AG04450 (cell line): ENCODE measurements at regions not wholly inside any gene's neighbourhood (a gene's known extent, or its start where the extent isn't known, plus 50 kb on each side); places are given as distances from the start of the nearest gene placed in this dataset.

Source experiments
- CTCF ChIA-PET: fragments of 300-600, 350-600 bp; formaldehyde crosslinking; extraction: SDS; loops from one replicate; lab custom pipeline; 2022; ENCODE audit warnings: antibody characterized with exemption, inconsistent platforms; lab: Charles Lee
- POLR2A ChIA-PET: fragments of 350-600 bp; formaldehyde crosslinking; extraction: SDS; loops from one replicate; lab custom pipeline; 2021; ENCODE audit warnings: antibody characterized with exemption, inconsistent platforms; lab: Yijun Ruan, JAX
- DNase-seq: peaks from one replicate; pipeline ENCODE4 v3.0.0-alpha.2; 2011; ENCODE audit warnings: low read depth, low spot score
- H3K27ac ChIP-seq: one replicate; pipeline ENCODE4 v1.5.1; 2012; ENCODE audit warnings: low read depth, low read length, control low read depth
- H3K27me3 ChIP-seq: one replicate; pipeline ENCODE4 v1.6.0; 2012; ENCODE audit warnings: low read length; ENCODE audit not compliant: control insufficient read depth, insufficient read depth
- H3K4me3 ChIP-seq: 2 replicates; pipeline ENCODE4 v1.5.1; 2011; ENCODE audit warnings: mild to moderate bottlenecking, low read depth, low read length, control low read depth
- H3K9me3 ChIP-seq: 2 replicates; pipeline ENCODE4 v1.5.1; 2012; ENCODE audit warnings: low read length; ENCODE audit not compliant: control insufficient read depth, insufficient read depth
- TF ChIP-seq, protein P1 (sequence below): IDR thresholded peaks from 2 replicates; pipeline ENCODE4 v1.5.1; 2011; ENCODE audit warnings: low read depth, low read length, control low read depth, inconsistent platforms

DNA sequence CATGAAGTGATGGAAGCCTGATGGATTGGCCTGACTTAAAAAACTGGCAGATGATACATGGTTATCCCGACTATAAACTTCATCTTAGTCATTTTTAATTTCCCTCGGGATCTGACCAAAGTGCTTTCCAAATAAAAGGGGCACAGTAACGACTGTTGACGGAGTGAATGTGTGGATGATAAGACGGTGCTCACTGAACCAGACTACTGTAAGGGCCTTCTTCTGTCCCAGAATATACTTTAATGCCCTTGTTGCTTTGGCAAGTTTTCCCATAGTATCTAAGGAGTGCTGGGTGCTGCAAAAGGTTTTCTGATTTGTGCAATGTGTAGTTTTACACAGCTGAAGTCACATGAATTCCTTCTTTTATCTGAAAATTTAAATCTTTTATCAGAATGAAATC is 373.5 kb downstream of the DSEL start:
- Histone ChIP-seq H3K4me3 (no peak overlapping the region), H3K9me3 (no peaks in the 10 kb centered on the region), H3K27me3 (no peaks in the 10 kb centered on the region), H3K27ac (no peak overlapping the region)
- no peak for DNase-seq
- TF ChIP-seq, protein P1, sequence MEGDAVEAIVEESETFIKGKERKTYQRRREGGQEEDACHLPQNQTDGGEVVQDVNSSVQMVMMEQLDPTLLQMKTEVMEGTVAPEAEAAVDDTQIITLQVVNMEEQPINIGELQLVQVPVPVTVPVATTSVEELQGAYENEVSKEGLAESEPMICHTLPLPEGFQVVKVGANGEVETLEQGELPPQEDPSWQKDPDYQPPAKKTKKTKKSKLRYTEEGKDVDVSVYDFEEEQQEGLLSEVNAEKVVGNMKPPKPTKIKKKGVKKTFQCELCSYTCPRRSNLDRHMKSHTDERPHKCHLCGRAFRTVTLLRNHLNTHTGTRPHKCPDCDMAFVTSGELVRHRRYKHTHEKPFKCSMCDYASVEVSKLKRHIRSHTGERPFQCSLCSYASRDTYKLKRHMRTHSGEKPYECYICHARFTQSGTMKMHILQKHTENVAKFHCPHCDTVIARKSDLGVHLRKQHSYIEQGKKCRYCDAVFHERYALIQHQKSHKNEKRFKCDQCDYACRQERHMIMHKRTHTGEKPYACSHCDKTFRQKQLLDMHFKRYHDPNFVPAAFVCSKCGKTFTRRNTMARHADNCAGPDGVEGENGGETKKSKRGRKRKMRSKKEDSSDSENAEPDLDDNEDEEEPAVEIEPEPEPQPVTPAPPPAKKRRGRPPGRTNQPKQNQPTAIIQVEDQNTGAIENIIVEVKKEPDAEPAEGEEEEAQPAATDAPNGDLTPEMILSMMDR = no peak
- CTCF ChIA-PET = no interaction called here
- POLR2A ChIA-PET = no interaction called here

DNA sequence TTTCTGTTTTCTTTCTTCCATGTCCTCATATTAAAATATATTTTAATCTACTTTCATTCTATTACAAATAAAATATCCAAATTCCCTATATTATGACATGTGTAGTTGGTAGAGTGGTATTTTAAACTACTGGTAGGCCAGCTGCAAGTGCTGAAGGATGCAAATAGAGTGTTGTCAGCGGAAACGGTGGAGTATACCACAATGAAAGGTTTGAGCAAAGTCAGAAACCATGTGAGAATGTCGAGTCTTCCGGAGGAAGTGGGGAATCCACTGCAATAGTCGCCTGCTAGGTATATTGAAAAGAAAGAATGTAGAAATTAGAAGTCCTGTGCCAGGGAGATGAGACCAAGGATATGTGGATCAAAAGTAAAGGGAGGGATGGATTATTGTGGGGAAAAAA is 373.9 kb downstream of the DSEL start:
- ChIA-PET POLR2A (no interaction called here), CTCF (no interaction called here)
- no peaks in the 10 kb centered on the region for H3K27me3 ChIP-seq
- no peaks in the 10 kb centered on the region for H3K9me3 ChIP-seq
- TF ChIP-seq, protein P1 = no peak
- no peak for DNase-seq
- no peak overlapping the region for H3K4me3 ChIP-seq
- no peak overlapping the region for H3K27ac ChIP-seq

DNA sequence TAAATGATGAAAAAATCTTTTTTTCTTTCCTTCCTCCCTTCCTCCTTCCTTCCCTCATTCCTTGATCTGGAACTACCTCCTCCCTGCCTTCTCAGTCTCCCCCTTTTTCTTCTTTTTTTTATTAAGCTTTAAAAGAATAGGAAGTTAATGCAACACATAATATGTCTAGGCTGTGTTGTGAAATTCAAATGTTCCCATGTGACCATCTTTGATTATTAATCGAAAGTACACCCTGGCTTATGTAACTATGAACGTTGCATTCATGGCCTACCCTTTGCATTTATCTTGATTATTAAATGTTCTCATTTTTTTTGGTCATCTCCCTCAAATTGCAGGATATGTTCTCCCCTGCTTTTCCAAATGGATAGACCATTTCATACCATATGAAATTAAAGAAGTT is 376.0 kb downstream of the DSEL start:
- Histone ChIP-seq H3K27me3 (no peaks in the 10 kb centered on the region), H3K4me3 (no peak overlapping the region), H3K9me3 (no peaks in the 10 kb centered on the region), H3K27ac (no peak overlapping the region)
- POLR2A ChIA-PET = no interaction called here
- no peak for DNase-seq
- CTCF ChIA-PET = no interaction called here
- TF ChIP-seq, protein P1 = no peak

DNA sequence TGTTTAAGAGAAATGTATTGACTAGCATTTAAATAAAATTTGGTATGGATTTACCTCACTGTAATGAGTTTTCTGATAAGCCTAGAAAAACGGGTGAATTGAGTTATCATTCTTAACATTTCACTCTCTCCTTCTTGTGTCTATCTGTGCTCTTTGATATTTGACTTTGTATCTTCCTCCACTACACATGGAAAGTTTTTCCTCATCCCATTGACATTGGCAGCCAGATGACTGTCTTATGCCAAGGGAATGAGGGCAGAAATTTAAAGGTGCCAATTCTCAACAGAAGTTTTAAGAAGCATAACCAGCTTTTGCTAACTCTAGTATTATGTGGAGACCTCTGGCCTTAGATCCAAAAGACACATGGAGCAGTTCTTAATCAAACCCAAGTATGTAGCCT is 376.6 kb downstream of the DSEL start:
- no peak for DNase-seq
- TF ChIP-seq, protein P1 = no peak
- no peak overlapping the region for H3K4me3 ChIP-seq
- no peak overlapping the region for H3K27ac ChIP-seq
- H3K27me3 ChIP-seq = no peaks in the 10 kb centered on the region
- POLR2A ChIA-PET = no interaction called here
- CTCF ChIA-PET = no interaction called here
- H3K9me3 ChIP-seq = no peaks in the 10 kb centered on the region

DNA sequence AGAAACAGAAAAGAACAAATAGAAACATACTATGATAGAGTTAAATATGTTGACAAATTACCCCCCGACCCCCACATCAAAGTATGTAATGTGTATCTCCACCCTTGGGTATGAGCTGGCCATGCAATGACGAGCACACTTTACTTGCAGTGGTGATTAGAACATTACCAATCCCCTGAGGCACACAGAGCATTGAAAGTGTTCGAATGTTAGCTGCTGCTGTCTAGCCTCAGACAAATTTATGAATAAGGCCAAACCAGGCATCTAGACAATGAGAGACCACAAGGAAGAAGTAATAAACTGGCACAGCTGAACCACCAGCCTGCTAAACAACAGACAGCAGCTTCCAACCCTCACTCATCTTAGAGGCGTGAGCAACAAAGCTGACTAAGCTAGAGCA is 380.5 kb downstream of the DSEL start:
- ChIA-PET POLR2A (no interaction called here), CTCF (interaction anchor here (2.4 kb wide), 1 partner anchor 32 kb away, joined by 9 read pairs; no protein-coding TSS in a partner anchor)
- no peak overlapping the region for H3K4me3 ChIP-seq
- no peak for DNase-seq
- H3K27me3 ChIP-seq = no peaks in the 10 kb centered on the region
- no peak overlapping the region for H3K27ac ChIP-seq
- TF ChIP-seq, protein P1 = no peak
- H3K9me3 ChIP-seq = no peaks in the 10 kb centered on the region
